ENCODE measurements at regions not wholly inside any gene's neighbourhood (a gene's known extent, or its start where the extent isn't known, plus 50 kb on each side); places are given as distances from the start of the nearest gene placed in this dataset.

DNA sequence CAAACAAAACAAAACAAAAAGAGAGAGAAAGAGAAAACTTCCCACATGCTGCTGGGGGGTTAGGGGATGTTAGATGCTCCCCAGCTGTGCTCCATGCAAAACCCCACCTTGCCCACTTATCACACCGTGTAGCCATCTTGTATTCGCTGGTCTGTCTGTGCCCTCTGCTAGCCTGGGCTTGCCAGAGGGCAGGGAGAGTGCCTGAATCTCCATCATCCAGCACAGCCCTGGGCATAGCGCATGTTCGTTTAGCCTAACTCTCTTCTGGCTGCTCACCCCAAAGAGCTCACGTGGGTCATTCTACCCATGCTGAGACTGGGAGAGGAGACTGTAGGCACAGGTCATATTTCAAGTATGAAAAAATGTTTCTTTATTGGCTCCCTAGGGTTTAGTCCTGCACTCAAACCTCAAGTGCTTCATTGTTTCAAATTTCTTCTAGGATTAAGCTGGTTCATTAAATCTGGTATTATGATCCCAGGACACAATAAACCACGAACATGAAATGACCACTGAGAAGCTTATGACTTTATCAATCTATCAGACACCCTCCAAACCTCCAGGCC lies 100.5 kb downstream of the KCNF1 start:
- TF ChIP-seq, protein P1, sequence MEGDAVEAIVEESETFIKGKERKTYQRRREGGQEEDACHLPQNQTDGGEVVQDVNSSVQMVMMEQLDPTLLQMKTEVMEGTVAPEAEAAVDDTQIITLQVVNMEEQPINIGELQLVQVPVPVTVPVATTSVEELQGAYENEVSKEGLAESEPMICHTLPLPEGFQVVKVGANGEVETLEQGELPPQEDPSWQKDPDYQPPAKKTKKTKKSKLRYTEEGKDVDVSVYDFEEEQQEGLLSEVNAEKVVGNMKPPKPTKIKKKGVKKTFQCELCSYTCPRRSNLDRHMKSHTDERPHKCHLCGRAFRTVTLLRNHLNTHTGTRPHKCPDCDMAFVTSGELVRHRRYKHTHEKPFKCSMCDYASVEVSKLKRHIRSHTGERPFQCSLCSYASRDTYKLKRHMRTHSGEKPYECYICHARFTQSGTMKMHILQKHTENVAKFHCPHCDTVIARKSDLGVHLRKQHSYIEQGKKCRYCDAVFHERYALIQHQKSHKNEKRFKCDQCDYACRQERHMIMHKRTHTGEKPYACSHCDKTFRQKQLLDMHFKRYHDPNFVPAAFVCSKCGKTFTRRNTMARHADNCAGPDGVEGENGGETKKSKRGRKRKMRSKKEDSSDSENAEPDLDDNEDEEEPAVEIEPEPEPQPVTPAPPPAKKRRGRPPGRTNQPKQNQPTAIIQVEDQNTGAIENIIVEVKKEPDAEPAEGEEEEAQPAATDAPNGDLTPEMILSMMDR (IDR thresholded peaks at IDR 0.05) = no peak
- no peak for TF ChIP-seq ZFX (IDR thresholded peaks at IDR 0.05; ENCODE audit: borderline replicate concordance)
